ENCODE measurements at regions not wholly inside any gene's neighbourhood (a gene's known extent, or its start where the extent isn't known, plus 50 kb on each side); places are given as distances from the start of the nearest gene placed in this dataset.

GRCh38 chrX:34849371-34849770, 93.2 kb upstream of the FAM47B start:
- no peak for TF ChIP-seq POLR2A (IDR thresholded peaks at IDR 0.05)
- TF ChIP-seq, protein P1, sequence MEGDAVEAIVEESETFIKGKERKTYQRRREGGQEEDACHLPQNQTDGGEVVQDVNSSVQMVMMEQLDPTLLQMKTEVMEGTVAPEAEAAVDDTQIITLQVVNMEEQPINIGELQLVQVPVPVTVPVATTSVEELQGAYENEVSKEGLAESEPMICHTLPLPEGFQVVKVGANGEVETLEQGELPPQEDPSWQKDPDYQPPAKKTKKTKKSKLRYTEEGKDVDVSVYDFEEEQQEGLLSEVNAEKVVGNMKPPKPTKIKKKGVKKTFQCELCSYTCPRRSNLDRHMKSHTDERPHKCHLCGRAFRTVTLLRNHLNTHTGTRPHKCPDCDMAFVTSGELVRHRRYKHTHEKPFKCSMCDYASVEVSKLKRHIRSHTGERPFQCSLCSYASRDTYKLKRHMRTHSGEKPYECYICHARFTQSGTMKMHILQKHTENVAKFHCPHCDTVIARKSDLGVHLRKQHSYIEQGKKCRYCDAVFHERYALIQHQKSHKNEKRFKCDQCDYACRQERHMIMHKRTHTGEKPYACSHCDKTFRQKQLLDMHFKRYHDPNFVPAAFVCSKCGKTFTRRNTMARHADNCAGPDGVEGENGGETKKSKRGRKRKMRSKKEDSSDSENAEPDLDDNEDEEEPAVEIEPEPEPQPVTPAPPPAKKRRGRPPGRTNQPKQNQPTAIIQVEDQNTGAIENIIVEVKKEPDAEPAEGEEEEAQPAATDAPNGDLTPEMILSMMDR (IDR thresholded peaks at IDR 0.05) = no peak

Measured in thyroid gland (tissue), 4 donors.